Ascending aorta (tissue), 2 donors: ENCODE measurements at regions not wholly inside any gene's neighbourhood (a gene's known extent, or its start where the extent isn't known, plus 50 kb on each side); places are given as distances from the start of the nearest gene placed in this dataset.

Experiments
- DNase-seq, 2 donors: peaks; one replicate each; pipeline ENCODE4 v3.0.0-alpha.2; 2019; ENCODE audit warnings: low spot score in 2 of 2
- H3K27ac ChIP-seq, 2 donors: fragments of 200-600 bp; sonication (generic); one replicate each; pipeline ENCODE4 v1.5.1; 2016 to 2017; ENCODE audit warnings: mild to moderate bottlenecking in 1 of 2
- H3K27me3 ChIP-seq: fragments of 200-600 bp; sonication (generic); one replicate; pipeline ENCODE4 v1.5.1; 2017
- H3K36me3 ChIP-seq, 2 donors: fragments of 200-600 bp; sonication (generic); one replicate each; pipeline ENCODE4 v1.5.1; 2016
- H3K4me1 ChIP-seq, 2 donors: fragments of 200-600 bp; sonication (generic); one replicate each; pipeline ENCODE4 v1.5.1; 2016 to 2017; ENCODE audit warnings: mild to moderate bottlenecking in 1 of 2
- H3K4me3 ChIP-seq, 2 donors: fragments of 200-600 bp; sonication (generic); one replicate each; pipeline ENCODE4 v1.5.1; 2016 to 2017; ENCODE audit warnings: mild to moderate bottlenecking in 1 of 2
- H3K9me3 ChIP-seq, 2 donors: fragments of 200-600 bp; sonication (generic); one replicate each; pipeline ENCODE4 v1.5.1; 2016
- intact Hi-C: fragments of 100-400 bp; cut with DNase I; formaldehyde crosslinking; loops from one replicate; pipeline ENCODE4 v1.15.1; 2023
- TF ChIP-seq, protein P1 (sequence below), 3 experiments: fragments of 200-600 bp in 2 of 3; fragments of 450-650 bp in 1 of 3; sonication (generic) in 2 of 3; IDR thresholded peaks; one replicate each; pipeline ENCODE4 v1.5.1; 2016 to 2019; ENCODE audit warnings: antibody characterized with exemption in 3 of 3, mild to moderate bottlenecking in 1 of 3, moderate library complexity in 1 of 3

DNA sequence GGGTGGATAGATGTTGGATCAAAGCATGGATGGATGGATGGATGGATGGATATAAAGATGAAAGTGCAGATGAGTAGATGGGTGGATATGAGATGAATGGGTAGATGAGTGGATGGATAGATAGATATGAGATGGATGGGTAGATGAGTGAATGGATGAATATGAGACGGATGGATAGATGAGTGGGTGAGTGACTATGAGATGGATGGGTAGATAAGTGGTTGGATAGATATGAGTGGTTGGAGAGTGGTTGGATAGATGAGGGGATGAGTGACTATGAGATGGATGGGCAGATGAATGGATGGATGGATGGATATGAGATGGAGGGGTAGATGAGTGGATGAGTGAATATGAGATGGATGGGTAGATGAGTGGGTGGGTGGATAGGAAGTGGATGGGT lies 204.6 kb upstream of the TLE3 start:
- Histone ChIP-seq H3K27ac (no peak overlapping the region), H3K36me3 (no peaks in the 10 kb centered on the region), H3K4me3 (no peak overlapping the region), H3K27me3 (no peaks in the 10 kb centered on the region), H3K9me3 (no peaks in the 10 kb centered on the region), H3K4me1 (no peaks in the 10 kb centered on the region)
- intact Hi-C loops = no loop called here
- no peak for DNase-seq
- TF ChIP-seq, protein P1, sequence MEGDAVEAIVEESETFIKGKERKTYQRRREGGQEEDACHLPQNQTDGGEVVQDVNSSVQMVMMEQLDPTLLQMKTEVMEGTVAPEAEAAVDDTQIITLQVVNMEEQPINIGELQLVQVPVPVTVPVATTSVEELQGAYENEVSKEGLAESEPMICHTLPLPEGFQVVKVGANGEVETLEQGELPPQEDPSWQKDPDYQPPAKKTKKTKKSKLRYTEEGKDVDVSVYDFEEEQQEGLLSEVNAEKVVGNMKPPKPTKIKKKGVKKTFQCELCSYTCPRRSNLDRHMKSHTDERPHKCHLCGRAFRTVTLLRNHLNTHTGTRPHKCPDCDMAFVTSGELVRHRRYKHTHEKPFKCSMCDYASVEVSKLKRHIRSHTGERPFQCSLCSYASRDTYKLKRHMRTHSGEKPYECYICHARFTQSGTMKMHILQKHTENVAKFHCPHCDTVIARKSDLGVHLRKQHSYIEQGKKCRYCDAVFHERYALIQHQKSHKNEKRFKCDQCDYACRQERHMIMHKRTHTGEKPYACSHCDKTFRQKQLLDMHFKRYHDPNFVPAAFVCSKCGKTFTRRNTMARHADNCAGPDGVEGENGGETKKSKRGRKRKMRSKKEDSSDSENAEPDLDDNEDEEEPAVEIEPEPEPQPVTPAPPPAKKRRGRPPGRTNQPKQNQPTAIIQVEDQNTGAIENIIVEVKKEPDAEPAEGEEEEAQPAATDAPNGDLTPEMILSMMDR (IDR thresholded peaks at IDR 0.05) = no peak

DNA sequence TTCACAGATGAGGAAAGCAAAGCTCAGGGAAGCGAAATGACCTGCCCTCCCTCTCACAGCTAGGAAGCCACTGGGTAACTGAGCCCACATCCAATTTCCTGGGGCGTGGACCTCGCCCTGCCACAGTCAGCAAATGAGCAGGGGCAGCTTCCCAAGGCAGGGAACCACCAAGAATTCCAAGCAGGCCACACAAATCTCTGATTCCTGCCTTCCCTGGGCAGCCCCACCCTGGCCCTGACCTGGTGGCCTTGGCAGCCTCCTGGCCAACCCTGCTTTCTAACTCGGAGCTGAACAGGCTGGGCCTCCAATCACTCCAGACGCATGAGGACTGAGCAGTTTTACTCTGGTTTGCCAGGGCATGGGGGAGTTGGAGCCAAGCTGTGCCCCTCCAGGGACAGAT lies 203.7 kb upstream of the TLE3 start:
- H3K9me3 ChIP-seq = no peaks in the 10 kb centered on the region
- H3K4me3 ChIP-seq = no peak overlapping the region
- H3K36me3 ChIP-seq = no peaks in the 10 kb centered on the region
- DNase-seq = no peak
- TF ChIP-seq, protein P1 (IDR thresholded peaks at IDR 0.05) = no peak
- intact Hi-C loops = no loop called here
- H3K27me3 ChIP-seq = no peaks in the 10 kb centered on the region
- no peak overlapping the region for H3K27ac ChIP-seq
- H3K4me1 ChIP-seq = no peaks in the 10 kb centered on the region

- H3K4me3 ChIP-seq = no peak overlapping the region
- intact Hi-C loops = no loop called here
- no peaks in the 10 kb centered on the region for H3K36me3 ChIP-seq
- no peaks in the 10 kb centered on the region for H3K4me1 ChIP-seq
- TF ChIP-seq, protein P1 (IDR thresholded peaks at IDR 0.05) = no peak
- DNase-seq = no peak
- H3K27ac ChIP-seq = no peak overlapping the region
- no peaks in the 10 kb centered on the region for H3K27me3 ChIP-seq
- H3K9me3 ChIP-seq = no peaks in the 10 kb centered on the region
Observed at GRCh38 chr15:70299931-70300869, 202.5 kb upstream of the TLE3 start.

GRCh38 chr15:70297465-70298058 lies 199.8 kb upstream of the TLE3 start:
- no peaks in the 10 kb centered on the region for H3K9me3 ChIP-seq
- no peak overlapping the region for H3K4me3 ChIP-seq
- H3K36me3 ChIP-seq = no peaks in the 10 kb centered on the region
- TF ChIP-seq, protein P1 (IDR thresholded peaks at IDR 0.05) = no peak
- intact Hi-C loops = no loop called here
- no peak for DNase-seq
- no peaks in the 10 kb centered on the region for H3K4me1 ChIP-seq
- H3K27ac ChIP-seq = no peak overlapping the region
- H3K27me3 ChIP-seq = no peaks in the 10 kb centered on the region

- no peak overlapping the region for H3K27ac ChIP-seq
- no peaks in the 10 kb centered on the region for H3K27me3 ChIP-seq
- intact Hi-C loops = no loop called here
- TF ChIP-seq, protein P1 (IDR thresholded peaks at IDR 0.05) = no peak
- H3K9me3 ChIP-seq = no peaks in the 10 kb centered on the region
- no peak for DNase-seq
- H3K36me3 ChIP-seq = no peaks in the 10 kb centered on the region
- no peak overlapping the region for H3K4me3 ChIP-seq
- peaks cover 0 to 8% of the 10 kb centered on the region in 2 donors for H3K4me1 ChIP-seq
Observed at GRCh38 chr15:70294731-70295305, 197.1 kb upstream of the TLE3 start.
